Adipocyte (in vitro differentiated cells): ENCODE measurements at regions not wholly inside any gene's neighbourhood (a gene's known extent, or its start where the extent isn't known, plus 50 kb on each side); places are given as distances from the start of the nearest gene placed in this dataset.

Experiments
- DNase-seq: peaks from one replicate; pipeline ENCODE4 v3.0.0-alpha.2; 2015; ENCODE audit warnings: low read depth
- H3K27me3 ChIP-seq: replicated peaks from 2 replicates; pipeline ENCODE4 v1.7.0; 2013; ENCODE audit warnings: mild to moderate bottlenecking, low read length, moderate library complexity; ENCODE audit not compliant: control insufficient read depth, insufficient read depth
- H3K36me3 ChIP-seq: 2 replicates; pipeline ENCODE4 v1.7.0; 2013; ENCODE audit warnings: low read length, mild to moderate bottlenecking, moderate library complexity; ENCODE audit not compliant: control insufficient read depth, insufficient read depth, severe bottlenecking
- H3K4me1 ChIP-seq: 2 replicates; pipeline ENCODE4 v1.7.0; 2013; ENCODE audit warnings: mild to moderate bottlenecking, low read length, moderate library complexity; ENCODE audit not compliant: control insufficient read depth, insufficient read depth
- H3K4me3 ChIP-seq: 2 replicates; pipeline ENCODE4 v1.7.0; 2013; ENCODE audit warnings: mild to moderate bottlenecking, low read length, moderate library complexity
- H3K9ac ChIP-seq: 2 replicates; pipeline ENCODE4 v1.7.0; 2013; ENCODE audit warnings: mild to moderate bottlenecking, low read length, moderate library complexity
- H3K9me3 ChIP-seq: 2 replicates; pipeline ENCODE4 v1.7.0; 2013; ENCODE audit warnings: mild to moderate bottlenecking, low read length, moderate library complexity; ENCODE audit not compliant: control insufficient read depth

- no peak overlapping the region for H3K9ac ChIP-seq
- H3K9me3 ChIP-seq = peaks cover 1% of the 10 kb centered on the region
- no peaks in the 10 kb centered on the region for H3K4me1 ChIP-seq
- no peaks in the 10 kb centered on the region for H3K36me3 ChIP-seq
- H3K27me3 ChIP-seq = peaks cover 15% of the 10 kb centered on the region
- no peak for DNase-seq
- H3K4me3 ChIP-seq = no peak overlapping the region
Measured at GRCh38 chr11:11735586-11735985, 106.2 kb upstream of the USP47 start.

- H3K27me3 ChIP-seq = peaks cover 20% of the 10 kb centered on the region
- H3K4me1 ChIP-seq = no peaks in the 10 kb centered on the region
- DNase-seq = no peak
- H3K9me3 ChIP-seq = peaks cover 11% of the 10 kb centered on the region
- H3K36me3 ChIP-seq = no peaks in the 10 kb centered on the region
- H3K9ac ChIP-seq = no peak overlapping the region
- no peak overlapping the region for H3K4me3 ChIP-seq
Measured at GRCh38 chr11:11733246-11733747, 108.5 kb upstream of the USP47 start.

- DNase-seq = no peak
- Histone ChIP-seq H3K4me1 (no peaks in the 10 kb centered on the region), H3K27me3 (peaks cover 25% of the 10 kb centered on the region), H3K36me3 (no peaks in the 10 kb centered on the region), H3K9ac (no peak overlapping the region), H3K4me3 (no peak overlapping the region), H3K9me3 (peaks cover 11% of the 10 kb centered on the region)
Measured at GRCh38 chr11:11732116-11732515, 109.7 kb upstream of the USP47 start.

GRCh38 chr11:11731311-11732083, 109.7 kb upstream of the GALNT18 start:
- H3K36me3 ChIP-seq = no peaks in the 10 kb centered on the region
- H3K27me3 ChIP-seq = peaks cover 32% of the 10 kb centered on the region
- no peak overlapping the region for H3K4me3 ChIP-seq
- H3K9ac ChIP-seq = no peak overlapping the region
- H3K9me3 ChIP-seq = peaks cover 11% of the 10 kb centered on the region
- H3K4me1 ChIP-seq = no peaks in the 10 kb centered on the region
- peak; percentile 19 for DNase-seq

DNA sequence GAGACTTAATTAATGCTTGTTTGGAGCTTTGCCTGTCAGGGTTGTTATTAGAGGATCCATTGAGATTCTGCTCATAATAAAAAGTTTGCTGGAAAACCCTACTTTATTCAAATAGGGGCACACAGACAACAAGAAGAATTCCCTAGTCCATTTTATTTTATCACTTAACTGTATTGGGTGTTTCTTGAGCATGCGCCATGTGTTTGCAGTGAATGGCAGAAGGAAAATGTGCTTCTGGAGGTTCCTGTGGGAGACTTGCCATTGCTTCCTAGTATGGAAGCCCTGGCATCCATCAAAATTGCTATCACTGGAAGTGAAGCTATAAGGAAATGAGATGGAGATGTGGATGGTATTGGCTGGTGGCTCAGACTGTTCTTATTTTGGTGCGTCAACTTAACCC, 106.6 kb upstream of the GALNT18 start:
- Histone ChIP-seq H3K27me3 (peaks cover 41% of the 10 kb centered on the region), H3K9ac (no peak overlapping the region), H3K9me3 (peaks cover 11% of the 10 kb centered on the region), H3K36me3 (no peaks in the 10 kb centered on the region), H3K4me1 (no peaks in the 10 kb centered on the region), H3K4me3 (no peak overlapping the region)
- no peak for DNase-seq

DNA sequence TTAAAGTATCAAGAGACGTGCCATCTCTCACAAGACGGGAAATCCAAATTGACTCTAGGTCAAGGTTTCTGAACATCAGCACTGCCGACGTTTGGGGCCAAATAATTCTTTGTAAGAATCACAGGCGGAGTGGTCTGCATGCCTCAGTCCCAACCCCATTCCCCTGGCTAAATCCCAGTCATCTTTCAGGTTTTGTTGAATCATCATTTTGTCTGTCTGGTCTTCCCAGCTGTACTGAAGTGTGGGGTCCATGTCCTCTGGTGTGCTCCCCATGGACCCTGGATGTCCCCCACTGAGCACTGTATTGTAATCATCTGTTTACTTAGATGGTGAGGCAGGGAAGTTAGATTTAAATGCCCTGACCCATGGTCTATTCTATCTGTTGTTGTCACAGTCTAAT, 103.6 kb upstream of the GALNT18 start:
- Histone ChIP-seq H3K36me3 (no peaks in the 10 kb centered on the region), H3K4me1 (no peaks in the 10 kb centered on the region), H3K9me3 (peaks cover 9% of the 10 kb centered on the region), H3K4me3 (no peak overlapping the region), H3K9ac (no peak overlapping the region), H3K27me3 (peaks cover 52% of the 10 kb centered on the region)
- DNase-seq = no peak

GRCh38 chr11:11724994-11725393, 103.2 kb upstream of the GALNT18 start:
- Histone ChIP-seq H3K4me1 (no peaks in the 10 kb centered on the region), H3K4me3 (no peak overlapping the region), H3K36me3 (no peaks in the 10 kb centered on the region), H3K27me3 (peaks cover 47% of the 10 kb centered on the region), H3K9ac (no peak overlapping the region), H3K9me3 (peaks cover 6% of the 10 kb centered on the region)
- no peak for DNase-seq

- Histone ChIP-seq H3K9ac (no peak overlapping the region), H3K9me3 (no peaks in the 10 kb centered on the region), H3K27me3 (peaks cover 39% of the 10 kb centered on the region), H3K4me3 (no peak overlapping the region), H3K4me1 (no peaks in the 10 kb centered on the region), H3K36me3 (no peaks in the 10 kb centered on the region)
- no peak for DNase-seq
Measured at GRCh38 chr11:11722861-11723260, 101.1 kb upstream of the GALNT18 start.

DNA sequence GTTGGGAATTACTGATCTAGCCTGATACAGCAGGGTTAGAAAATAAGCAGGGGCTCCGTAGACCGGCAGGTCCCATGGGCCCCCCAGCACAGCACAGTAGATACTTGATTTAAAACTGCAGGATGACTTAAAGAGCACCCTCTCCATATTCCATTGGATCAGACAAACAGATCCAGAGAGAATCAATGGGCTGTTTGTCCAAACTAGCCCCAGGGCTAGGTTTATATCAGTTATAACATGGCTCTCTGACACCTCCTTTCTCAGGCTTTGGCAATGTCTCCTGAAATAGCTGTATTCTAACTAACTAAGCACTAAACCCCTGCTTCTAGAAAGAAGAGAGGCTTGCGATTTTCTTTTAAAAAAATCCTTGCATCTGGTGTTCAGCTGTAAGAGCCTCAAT, 100.4 kb upstream of the GALNT18 start:
- Histone ChIP-seq H3K9me3 (no peaks in the 10 kb centered on the region), H3K4me1 (no peaks in the 10 kb centered on the region), H3K4me3 (no peak overlapping the region), H3K27me3 (peaks cover 38% of the 10 kb centered on the region), H3K9ac (no peak overlapping the region), H3K36me3 (no peaks in the 10 kb centered on the region)
- no peak for DNase-seq

- H3K9ac ChIP-seq = no peak overlapping the region
- H3K4me1 ChIP-seq = no peaks in the 10 kb centered on the region
- no peak overlapping the region for H3K4me3 ChIP-seq
- peaks cover 14% of the 10 kb centered on the region for H3K27me3 ChIP-seq
- DNase-seq = no peak
- H3K36me3 ChIP-seq = no peaks in the 10 kb centered on the region
- H3K9me3 ChIP-seq = peaks cover 7% of the 10 kb centered on the region
Measured at GRCh38 chr11:11718511-11718910, 96.7 kb upstream of the GALNT18 start.

DNA sequence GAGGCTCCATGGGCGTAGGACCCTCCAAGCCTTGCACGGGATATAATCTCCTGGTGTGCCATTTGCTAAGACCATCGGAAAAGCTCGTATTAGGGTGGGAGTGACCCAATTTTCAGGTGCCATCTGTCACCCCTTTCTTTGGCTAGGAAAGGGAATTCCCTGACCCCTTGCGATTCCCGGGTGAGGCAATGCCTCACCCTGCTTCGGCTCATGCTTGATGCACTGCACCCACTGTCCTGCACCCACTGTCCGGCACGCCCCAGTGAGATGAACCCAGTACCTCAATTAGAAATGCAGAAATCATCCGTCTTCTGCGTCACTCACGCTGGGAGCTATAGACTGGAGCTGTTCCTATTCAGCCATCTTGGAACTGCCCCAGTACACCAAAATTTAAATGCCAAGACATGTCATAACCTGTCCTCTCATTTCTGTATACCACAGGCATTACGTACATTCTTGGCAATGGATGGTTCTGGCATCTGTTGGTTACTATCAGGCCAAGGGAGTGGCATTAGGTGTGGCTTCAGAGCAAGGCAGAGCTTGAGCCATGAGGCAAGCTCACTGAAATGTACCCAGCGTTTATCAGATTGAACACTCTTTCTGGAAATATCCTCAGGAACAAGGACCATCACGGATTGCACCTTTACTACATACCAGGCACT, 95.4 kb upstream of the GALNT18 start:
- peaks cover 7% of the 10 kb centered on the region for H3K9me3 ChIP-seq
- H3K4me3 ChIP-seq = no peak overlapping the region
- H3K4me1 ChIP-seq = no peaks in the 10 kb centered on the region
- no peak for DNase-seq
- H3K36me3 ChIP-seq = no peaks in the 10 kb centered on the region
- H3K27me3 ChIP-seq = peaks cover 5% of the 10 kb centered on the region
- no peak overlapping the region for H3K9ac ChIP-seq
